Breast epithelium (tissue), 4 donors: ENCODE measurements at regions not wholly inside any gene's neighbourhood (a gene's known extent, or its start where the extent isn't known, plus 50 kb on each side); places are given as distances from the start of the nearest gene placed in this dataset.

ENCODE experiments used
- DNase-seq, 2 donors: peaks; one replicate each; pipeline ENCODE4 v3.0.0-alpha.2; 2019; ENCODE audit warnings: low spot score in 2 of 2
- H3K27ac ChIP-seq, 2 donors: fragments of 200-600 bp; sonication (generic) in 1 of 2; one replicate each; pipeline ENCODE4 v1.5.1; 2016 to 2019; ENCODE audit warnings: mild to moderate bottlenecking in 1 of 2
- H3K27me3 ChIP-seq, 2 donors: fragments of 200-600 bp; sonication (generic) in 1 of 2; one replicate each; pipeline versions ENCODE4 v1.5.1 to v1.6.0; 2017 to 2019; ENCODE audit warnings: control low read depth in 1 of 2, mild to moderate bottlenecking in 1 of 2
- H3K36me3 ChIP-seq: fragments of 200-600 bp; one replicate; pipeline ENCODE4 v1.5.1; 2019
- H3K4me1 ChIP-seq, 2 donors: fragments of 200-600 bp; sonication (generic); one replicate each; pipeline ENCODE4 v1.5.1; 2016 to 2019; ENCODE audit warnings: control low read depth in 1 of 2
- H3K4me3 ChIP-seq, 3 donors: fragments of 200-600 bp; sonication (generic); 1 replicate in 2 of 3; 2 replicates in 1 of 3; pipeline ENCODE4 v1.5.1; 2016 to 2019; ENCODE audit warnings: mild to moderate bottlenecking in 3 of 3, moderate library complexity in 2 of 3
- H3K9me3 ChIP-seq, 2 donors: fragments of 200-600 bp; sonication (generic) in 1 of 2; one replicate each; pipeline ENCODE4 v1.5.1; 2016 to 2019; ENCODE audit warnings: control low read depth in 1 of 2
- POLR2A ChIP-seq: fragments of 450-650 bp; IDR thresholded peaks from one replicate; pipeline ENCODE4 v1.6.1; 2016; ENCODE audit warnings: antibody characterized with exemption, mild to moderate bottlenecking, moderate library complexity
- POLR2AphosphoS5 ChIP-seq, 3 donors: sonication (generic); formaldehyde crosslinking; IDR thresholded peaks; one replicate each; pipeline ENCODE4 v1.6.1; 2017; ENCODE audit warnings: antibody characterized with exemption in 3 of 3
- intact Hi-C: fragments of 100-400 bp; cut with DNase I; formaldehyde crosslinking; loops from one replicate; pipeline ENCODE4 v1.15.1; 2023; ENCODE audit warnings: low total_unique reads
- TF ChIP-seq, protein P1 (sequence below), 3 donors: fragments of 450-650 bp; IDR thresholded peaks; one replicate each; pipeline ENCODE4 v1.5.1; 2016 to 2017; ENCODE audit warnings: antibody characterized with exemption in 3 of 3, mild to moderate bottlenecking in 3 of 3, moderate library complexity in 3 of 3

DNA sequence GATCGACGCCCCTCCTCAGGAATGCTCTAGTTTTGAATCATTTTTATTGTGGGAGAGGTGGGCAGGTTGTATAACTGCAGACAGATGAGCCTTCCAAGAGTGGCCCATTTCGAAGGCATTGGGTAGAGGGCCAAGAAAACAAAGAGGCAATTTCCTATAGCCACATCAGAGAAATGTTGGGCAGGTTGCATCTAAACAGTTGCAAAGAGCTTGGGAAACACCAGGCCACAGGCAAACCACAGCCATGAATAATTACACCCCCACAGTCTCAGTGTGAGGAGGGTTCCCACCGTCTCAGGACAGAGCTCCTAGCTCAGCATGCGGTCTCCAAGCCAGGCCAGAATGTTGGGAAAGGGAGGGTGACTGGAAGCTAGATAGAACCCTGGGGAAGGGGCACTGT is 257.3 kb downstream of the ABHD5 start:
- intact Hi-C loops, result no loop called here
- Histone ChIP-seq H3K4me1 (no peaks in the 10 kb centered on the region), H3K9me3 (no peaks in the 10 kb centered on the region), H3K27me3 (no peaks in the 10 kb centered on the region), H3K4me3 (no peak overlapping the region), H3K36me3 (no peaks in the 10 kb centered on the region), H3K27ac (no peak overlapping the region)
- TF ChIP-seq, protein P1, sequence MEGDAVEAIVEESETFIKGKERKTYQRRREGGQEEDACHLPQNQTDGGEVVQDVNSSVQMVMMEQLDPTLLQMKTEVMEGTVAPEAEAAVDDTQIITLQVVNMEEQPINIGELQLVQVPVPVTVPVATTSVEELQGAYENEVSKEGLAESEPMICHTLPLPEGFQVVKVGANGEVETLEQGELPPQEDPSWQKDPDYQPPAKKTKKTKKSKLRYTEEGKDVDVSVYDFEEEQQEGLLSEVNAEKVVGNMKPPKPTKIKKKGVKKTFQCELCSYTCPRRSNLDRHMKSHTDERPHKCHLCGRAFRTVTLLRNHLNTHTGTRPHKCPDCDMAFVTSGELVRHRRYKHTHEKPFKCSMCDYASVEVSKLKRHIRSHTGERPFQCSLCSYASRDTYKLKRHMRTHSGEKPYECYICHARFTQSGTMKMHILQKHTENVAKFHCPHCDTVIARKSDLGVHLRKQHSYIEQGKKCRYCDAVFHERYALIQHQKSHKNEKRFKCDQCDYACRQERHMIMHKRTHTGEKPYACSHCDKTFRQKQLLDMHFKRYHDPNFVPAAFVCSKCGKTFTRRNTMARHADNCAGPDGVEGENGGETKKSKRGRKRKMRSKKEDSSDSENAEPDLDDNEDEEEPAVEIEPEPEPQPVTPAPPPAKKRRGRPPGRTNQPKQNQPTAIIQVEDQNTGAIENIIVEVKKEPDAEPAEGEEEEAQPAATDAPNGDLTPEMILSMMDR (IDR thresholded peaks at IDR 0.05), result no peak
- TF ChIP-seq POLR2AphosphoS5 (IDR thresholded peaks at IDR 0.05) (no peak), POLR2A (no peak)
- DNase-seq, result no peak

DNA sequence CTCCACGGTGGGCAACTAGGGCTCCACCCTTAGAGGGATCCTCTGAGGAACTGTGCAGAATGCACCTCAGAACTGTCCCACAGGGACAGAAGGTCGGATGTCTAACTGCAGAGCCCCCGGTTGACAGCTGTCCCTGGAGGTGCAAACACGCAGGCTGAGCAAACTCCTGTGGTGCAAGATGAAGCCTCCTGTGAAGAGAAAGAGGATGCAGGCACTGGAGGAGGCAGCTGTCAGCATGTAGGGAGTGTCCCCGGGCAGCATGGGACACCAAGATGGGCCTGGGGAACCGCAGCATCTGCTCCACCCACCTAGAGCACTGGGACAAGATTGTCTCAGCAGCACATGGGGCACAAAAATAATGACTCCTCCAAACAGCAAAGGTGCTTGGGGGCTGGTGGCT is 258.9 kb downstream of the ABHD5 start:
- Histone ChIP-seq H3K27me3 (no peaks in the 10 kb centered on the region), H3K36me3 (no peaks in the 10 kb centered on the region), H3K4me1 (no peaks in the 10 kb centered on the region), H3K4me3 (no peak overlapping the region), H3K9me3 (no peaks in the 10 kb centered on the region), H3K27ac (no peak overlapping the region)
- intact Hi-C loops, result no loop called here
- TF ChIP-seq POLR2A (no peak), POLR2AphosphoS5 (IDR thresholded peaks at IDR 0.05) (no peak)
- TF ChIP-seq, protein P1 (IDR thresholded peaks at IDR 0.05), result no peak
- DNase-seq, result no peak

DNA sequence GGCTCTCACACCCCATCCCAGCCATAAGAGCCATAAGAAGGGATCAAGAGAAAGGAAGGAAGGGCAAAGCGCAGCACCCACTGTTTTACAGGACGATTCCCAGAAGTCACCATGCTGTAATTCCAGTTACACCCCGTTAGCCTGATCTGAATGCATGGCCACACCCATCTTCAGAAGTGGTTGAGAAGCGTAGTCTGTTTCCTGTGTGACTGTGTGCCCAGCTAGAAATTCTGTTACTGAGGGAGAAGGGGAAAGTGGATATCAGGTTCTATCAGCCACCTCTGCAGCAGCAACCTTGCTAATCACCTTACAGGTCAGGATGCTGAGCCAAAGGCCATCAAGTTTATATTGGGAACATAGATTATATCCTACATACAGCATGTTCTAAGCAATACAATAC is 260.0 kb downstream of the ABHD5 start:
- H3K27me3 ChIP-seq, result no peaks in the 10 kb centered on the region
- H3K27ac ChIP-seq, result no peak overlapping the region
- no peaks in the 10 kb centered on the region for H3K9me3 ChIP-seq
- DNase-seq, result no peak
- no peaks in the 10 kb centered on the region for H3K36me3 ChIP-seq
- intact Hi-C loops, result no loop called here
- TF ChIP-seq POLR2A (no peak), POLR2AphosphoS5 (IDR thresholded peaks at IDR 0.05) (no peak)
- TF ChIP-seq, protein P1 (IDR thresholded peaks at IDR 0.05), result no peak
- H3K4me1 ChIP-seq, result no peaks in the 10 kb centered on the region
- no peak overlapping the region for H3K4me3 ChIP-seq

DNA sequence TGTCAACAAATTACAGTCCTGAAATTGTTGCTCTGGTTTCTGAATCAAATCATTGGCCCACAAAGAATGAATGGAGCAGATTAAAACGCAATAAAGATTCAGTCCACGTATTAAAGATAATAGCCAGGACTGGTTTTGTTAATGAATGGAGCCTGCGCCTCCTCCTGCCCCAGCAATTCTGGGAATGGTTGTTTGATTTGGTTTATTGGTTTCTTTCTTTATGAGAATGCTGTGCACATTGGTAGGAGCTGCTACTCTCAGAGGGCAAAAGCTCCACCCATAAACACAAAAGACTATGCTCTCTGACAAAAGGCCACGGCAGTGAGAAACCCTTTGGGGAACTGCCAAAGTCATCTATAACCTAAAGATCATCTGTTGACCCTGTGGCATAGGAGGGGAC is 261.1 kb downstream of the ABHD5 start:
- H3K9me3 ChIP-seq, result no peaks in the 10 kb centered on the region
- H3K27ac ChIP-seq, result no peak overlapping the region
- no peak for DNase-seq
- H3K27me3 ChIP-seq, result no peaks in the 10 kb centered on the region
- intact Hi-C loops, result no loop called here
- H3K4me1 ChIP-seq, result no peaks in the 10 kb centered on the region
- H3K4me3 ChIP-seq, result no peak overlapping the region
- TF ChIP-seq POLR2A (no peak), POLR2AphosphoS5 (IDR thresholded peaks at IDR 0.05) (no peak)
- TF ChIP-seq, protein P1 (IDR thresholded peaks at IDR 0.05), result no peak
- H3K36me3 ChIP-seq, result no peaks in the 10 kb centered on the region

DNA sequence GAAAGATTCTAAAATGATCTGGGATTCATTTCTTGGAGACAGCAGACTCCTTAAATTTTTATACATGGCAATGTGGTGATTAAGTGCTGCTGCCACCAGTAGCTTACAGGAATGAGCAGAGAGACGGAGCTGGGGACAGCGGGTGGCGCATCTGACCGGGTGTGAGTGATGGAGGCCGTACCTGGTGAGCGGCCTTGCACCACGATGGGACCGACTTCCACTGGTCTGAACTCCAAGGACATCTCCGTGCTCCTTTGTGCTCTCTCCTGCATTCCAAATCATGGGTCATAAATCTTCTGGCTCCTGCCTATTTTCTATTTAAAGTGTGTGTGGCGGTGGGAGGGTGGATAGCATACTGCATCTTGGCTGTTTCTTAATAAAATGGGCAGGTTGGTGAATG is 262.6 kb downstream of the ABHD5 start:
- no peaks in the 10 kb centered on the region for H3K9me3 ChIP-seq
- intact Hi-C loops, result no loop called here
- no peaks in the 10 kb centered on the region for H3K4me1 ChIP-seq
- DNase-seq, result no peak
- H3K27me3 ChIP-seq, result no peaks in the 10 kb centered on the region
- no peaks in the 10 kb centered on the region for H3K36me3 ChIP-seq
- TF ChIP-seq, protein P1 (IDR thresholded peaks at IDR 0.05), result no peak
- TF ChIP-seq POLR2A (no peak), POLR2AphosphoS5 (IDR thresholded peaks at IDR 0.05) (no peak)
- H3K4me3 ChIP-seq, result no peak overlapping the region
- H3K27ac ChIP-seq, result no peak overlapping the region
